CD4-positive, alpha-beta T cell treated with Interleukin-10 for 1 hour (primary cell): ENCODE measurements at regions not wholly inside any gene's neighbourhood (a gene's known extent, or its start where the extent isn't known, plus 50 kb on each side); places are given as distances from the start of the nearest gene placed in this dataset.
"Not testable (repeated sequence)": the region's sequence is repeated elsewhere in the genome, so short reads cannot be mapped to it uniquely, and the experiment has no call there.

Experiments
- DNase-seq: peaks from one replicate; pipeline ENCODE4 v3.0.0-alpha.2; 2020

- no peak for DNase-seq
These were observed 122.3 kb upstream of the TMPRSS2 start for GRCh38 chr21:41630249-41630648.

- no peak for DNase-seq
These were observed 120.3 kb upstream of the TMPRSS2 start for GRCh38 chr21:41628256-41628655.

- DNase-seq: no peak
These were observed 119.5 kb upstream of the TMPRSS2 start for GRCh38 chr21:41627428-41627827.

GRCh38 chr21:41626021-41626420 is 118.1 kb upstream of the TMPRSS2 start:
- no peak for DNase-seq

GRCh38 chr21:41625428-41625827 is 117.5 kb upstream of the TMPRSS2 start:
- no peak for DNase-seq

- DNase-seq: no peak
These were observed 116.8 kb upstream of the TMPRSS2 start for GRCh38 chr21:41624674-41625310.

- DNase-seq: no peak
These were observed 116.0 kb upstream of the TMPRSS2 start for GRCh38 chr21:41623945-41624344.

- no peak for DNase-seq
These were observed 115.0 kb upstream of the TMPRSS2 start for GRCh38 chr21:41622831-41623548.

GRCh38 chr21:41622201-41622600 is 114.2 kb upstream of the TMPRSS2 start:
- no peak for DNase-seq

GRCh38 chr21:41621513-41621912 is 113.6 kb upstream of the TMPRSS2 start:
- DNase-seq: no peak

GRCh38 chr21:41620982-41621381 is 113.0 kb upstream of the TMPRSS2 start:
- no peak for DNase-seq

- DNase-seq: no peak
These were observed 112.6 kb upstream of the TMPRSS2 start for GRCh38 chr21:41620541-41620940.

GRCh38 chr21:41616031-41616591 is 108.2 kb upstream of the TMPRSS2 start:
- no peak for DNase-seq

- no peak for DNase-seq
These were observed 107.7 kb upstream of the TMPRSS2 start for GRCh38 chr21:41615613-41616012.

- DNase-seq: no peak
These were observed 106.6 kb upstream of the TMPRSS2 start for GRCh38 chr21:41614511-41614910.

GRCh38 chr21:41613533-41613909 is 105.6 kb upstream of the TMPRSS2 start:
- no peak for DNase-seq

GRCh38 chr21:41612674-41613532 is 104.9 kb upstream of the TMPRSS2 start:
- DNase-seq: no peak

GRCh38 chr21:41611966-41612606 is 104.1 kb upstream of the TMPRSS2 start:
- DNase-seq: no peak

GRCh38 chr21:41611441-41611840 is 103.5 kb upstream of the TMPRSS2 start:
- no peak for DNase-seq

GRCh38 chr21:41610840-41611115 is 102.8 kb upstream of the TMPRSS2 start:
- not testable (repeated sequence) for DNase-seq

GRCh38 chr21:41610042-41610839 is 102.3 kb upstream of the TMPRSS2 start:
- peak; percentile 3 for DNase-seq

GRCh38 chr21:41606706-41607105 is 98.7 kb upstream of the TMPRSS2 start:
- DNase-seq: no peak
